ENCODE measurements at regions not wholly inside any gene's neighbourhood (a gene's known extent, or its start where the extent isn't known, plus 50 kb on each side); places are given as distances from the start of the nearest gene placed in this dataset.

- Histone ChIP-seq H3K9ac (ENCODE audit: low read length) (no peak overlapping the region), H3K27me3 (ENCODE audit: low read depth, low read length) (no peaks in the 10 kb centered on the region), H2AFZ (ENCODE audit: low read depth, low read length) (no peak overlapping the region), H3K9me3 (ENCODE audit: insufficient read depth, low read length) (no peaks in the 10 kb centered on the region), H4K20me1 (ENCODE audit: insufficient read depth, low read length) (no peaks in the 10 kb centered on the region), H3K4me1 (ENCODE audit: low read length) (no peaks in the 10 kb centered on the region), H3K4me3 (ENCODE audit: low read length) (no peak overlapping the region), H3K27ac (ENCODE audit: low read length) (no peak overlapping the region), H3K79me2 (ENCODE audit: low read length) (no peaks in the 10 kb centered on the region), H3K4me2 (ENCODE audit: low read length) (no peak overlapping the region), H3K36me3 (replicated peaks; ENCODE audit: low read depth, low read length) (no peaks in the 10 kb centered on the region)
- no peak for TF ChIP-seq EZH2phosphoT487 (IDR thresholded peaks at IDR 0.05; ENCODE audit: low read depth)
- no peak for TF ChIP-seq CTCF (IDR thresholded peaks at IDR 0.05; ENCODE audit: low read depth, low read length)
Measured at GRCh38 chr7:12979181-12979580, 291.7 kb downstream of the ARL4A start.

GRCh38 chr7:12982178-12982577, 294.7 kb downstream of the ARL4A start:
- Histone ChIP-seq H3K4me2 (ENCODE audit: low read length) (no peak overlapping the region), H3K36me3 (replicated peaks; ENCODE audit: low read depth, low read length) (no peaks in the 10 kb centered on the region), H3K4me1 (ENCODE audit: low read length) (no peaks in the 10 kb centered on the region), H3K27me3 (ENCODE audit: low read depth, low read length) (no peaks in the 10 kb centered on the region), H3K27ac (ENCODE audit: low read length) (no peak overlapping the region), H3K4me3 (ENCODE audit: low read length) (no peak overlapping the region), H3K9ac (ENCODE audit: low read length) (no peak overlapping the region), H3K9me3 (ENCODE audit: insufficient read depth, low read length) (no peaks in the 10 kb centered on the region), H4K20me1 (ENCODE audit: insufficient read depth, low read length) (no peaks in the 10 kb centered on the region), H3K79me2 (ENCODE audit: low read length) (no peaks in the 10 kb centered on the region), H2AFZ (ENCODE audit: low read depth, low read length) (no peak overlapping the region)
- no peak for TF ChIP-seq CTCF (IDR thresholded peaks at IDR 0.05; ENCODE audit: low read depth, low read length)

GRCh38 chr7:12984117-12984516, 296.7 kb downstream of the ARL4A start:
- Histone ChIP-seq H3K27ac (ENCODE audit: low read length) (no peak overlapping the region), H4K20me1 (ENCODE audit: insufficient read depth, low read length) (no peaks in the 10 kb centered on the region), H3K27me3 (ENCODE audit: low read depth, low read length) (no peaks in the 10 kb centered on the region), H3K4me1 (ENCODE audit: low read length) (no peaks in the 10 kb centered on the region), H2AFZ (ENCODE audit: low read depth, low read length) (no peak overlapping the region), H3K79me2 (ENCODE audit: low read length) (no peaks in the 10 kb centered on the region), H3K36me3 (replicated peaks; ENCODE audit: low read depth, low read length) (no peaks in the 10 kb centered on the region), H3K4me2 (ENCODE audit: low read length) (no peak overlapping the region), H3K9me3 (ENCODE audit: insufficient read depth, low read length) (no peaks in the 10 kb centered on the region), H3K4me3 (ENCODE audit: low read length) (no peak overlapping the region), H3K9ac (ENCODE audit: low read length) (no peak overlapping the region)
- no peak for TF ChIP-seq EZH2phosphoT487 (IDR thresholded peaks at IDR 0.05; ENCODE audit: low read depth)

- H2AFZ ChIP-seq (ENCODE audit: low read depth, low read length) = no peak overlapping the region
- TF ChIP-seq EZH2phosphoT487 (IDR thresholded peaks at IDR 0.05; ENCODE audit: low read depth) = no peak
- TF ChIP-seq CTCF (IDR thresholded peaks at IDR 0.05; ENCODE audit: low read depth, low read length) = no peak
- H3K4me2 ChIP-seq (ENCODE audit: low read length) = no peak overlapping the region
- no peaks in the 10 kb centered on the region for H3K4me1 ChIP-seq (ENCODE audit: low read length)
- H3K9me3 ChIP-seq (ENCODE audit: insufficient read depth, low read length) = no peaks in the 10 kb centered on the region
- H3K27me3 ChIP-seq (ENCODE audit: low read depth, low read length) = no peaks in the 10 kb centered on the region
- H3K79me2 ChIP-seq (ENCODE audit: low read length) = no peaks in the 10 kb centered on the region
- H3K9ac ChIP-seq (ENCODE audit: low read length) = no peak overlapping the region
- no peaks in the 10 kb centered on the region for H3K36me3 ChIP-seq (replicated peaks; ENCODE audit: low read depth, low read length)
- no peak overlapping the region for H3K27ac ChIP-seq (ENCODE audit: low read length)
- no peaks in the 10 kb centered on the region for H4K20me1 ChIP-seq (ENCODE audit: insufficient read depth, low read length)
- no peak overlapping the region for H3K4me3 ChIP-seq (ENCODE audit: low read length)
Measured at GRCh38 chr7:12985228-12985627, 297.8 kb downstream of the ARL4A start.

- H2AFZ ChIP-seq (ENCODE audit: low read depth, low read length) = no peak overlapping the region
- H4K20me1 ChIP-seq (ENCODE audit: insufficient read depth, low read length) = no peaks in the 10 kb centered on the region
- no peak overlapping the region for H3K9ac ChIP-seq (ENCODE audit: low read length)
- no peaks in the 10 kb centered on the region for H3K27me3 ChIP-seq (ENCODE audit: low read depth, low read length)
- no peak overlapping the region for H3K4me3 ChIP-seq (ENCODE audit: low read length)
- no peak overlapping the region for H3K27ac ChIP-seq (ENCODE audit: low read length)
- no peaks in the 10 kb centered on the region for H3K9me3 ChIP-seq (ENCODE audit: insufficient read depth, low read length)
- no peaks in the 10 kb centered on the region for H3K79me2 ChIP-seq (ENCODE audit: low read length)
- no peaks in the 10 kb centered on the region for H3K4me1 ChIP-seq (ENCODE audit: low read length)
- H3K36me3 ChIP-seq (replicated peaks; ENCODE audit: low read depth, low read length) = no peaks in the 10 kb centered on the region
- H3K4me2 ChIP-seq (ENCODE audit: low read length) = no peak overlapping the region
- TF ChIP-seq CTCF (IDR thresholded peaks at IDR 0.05; ENCODE audit: low read depth, low read length) (no peak), EZH2phosphoT487 (IDR thresholded peaks at IDR 0.05; ENCODE audit: low read depth) (no peak)
Measured at GRCh38 chr7:12985752-12986151, 298.3 kb downstream of the ARL4A start.

All from OCI-LY3 (cell line).